Posterior vena cava (tissue), 2 donors: ENCODE measurements at regions not wholly inside any gene's neighbourhood (a gene's known extent, or its start where the extent isn't known, plus 50 kb on each side); places are given as distances from the start of the nearest gene placed in this dataset.

Source experiments
- DNase-seq: peaks from one replicate; pipeline ENCODE4 v3.0.0-alpha.2; 2020; ENCODE audit warnings: low spot score
- intact Hi-C, 2 donors: fragments of 100-400 bp; cut with DNase I; formaldehyde crosslinking; loops; one replicate each; pipeline versions ENCODE4 v1.14.1 to v1.14.2; 2022 to 2023
- donor health status: DM: yes; HTN: yes; CAD: no.
- donor health status: DM: yes; HTN: yes; CAD: no.

- DNase-seq: no peak
Observed at GRCh38 chr1:244183037-244183436, 132.0 kb downstream of the ZBTB18 start.

GRCh38 chr1:244186372-244186771 lies 135.3 kb downstream of the ZBTB18 start:
- no peak for DNase-seq
- intact Hi-C loops: no loop called here

More at GRCh38 chr1:244183037-244183436, 132.0 kb downstream of the ZBTB18 start:
- intact Hi-C loops: no loop called here

- intact Hi-C loops: no loop called here
- DNase-seq: no peak
Observed at GRCh38 chr1:244187310-244187709, 136.2 kb downstream of the ZBTB18 start.

GRCh38 chr1:244191581-244191980 lies 140.5 kb downstream of the ZBTB18 start:
- intact Hi-C loops: no loop called here
- no peak for DNase-seq

GRCh38 chr1:244192325-244192724 lies 141.2 kb downstream of the ZBTB18 start:
- no peak for DNase-seq
- intact Hi-C loops: no loop called here

GRCh38 chr1:244196571-244197285 lies 145.6 kb downstream of the ZBTB18 start:
- DNase-seq: no peak
- intact Hi-C loops: no loop called here

- intact Hi-C loops: no loop called here
- no peak for DNase-seq
Observed at GRCh38 chr1:244197851-244198375, 146.8 kb downstream of the ZBTB18 start.

GRCh38 chr1:244199902-244200301 lies 148.8 kb downstream of the ZBTB18 start:
- DNase-seq: no peak
- intact Hi-C loops: loop anchor here in 1 of 2 donors (5.0 kb wide), 1 partner anchor 402 kb away; no protein-coding TSS in a partner anchor

GRCh38 chr1:244200596-244200995 lies 149.5 kb downstream of the ZBTB18 start:
- intact Hi-C loops: loop anchor here in 1 of 2 donors (5.0 kb wide), 1 partner anchor 402 kb away; no protein-coding TSS in a partner anchor
- no peak for DNase-seq

- intact Hi-C loops: loop anchor here in 1 of 2 donors (5.0 kb wide), 1 partner anchor 401 kb away; no protein-coding TSS in a partner anchor
Observed at GRCh38 chr1:244201750-244202149, 150.7 kb downstream of the ZBTB18 start.

GRCh38 chr1:244204004-244204403 lies 152.9 kb downstream of the ZBTB18 start:
- intact Hi-C loops: loop anchor here in 1 of 2 donors (5.0 kb wide), 1 partner anchor 398 kb away; no protein-coding TSS in a partner anchor
- no peak for DNase-seq

More at GRCh38 chr1:244201750-244202149, 150.7 kb downstream of the ZBTB18 start:
- DNase-seq: no peak

- DNase-seq: no peak
- intact Hi-C loops: no loop called here
Observed at GRCh38 chr1:244205171-244205570, 154.1 kb downstream of the ZBTB18 start.

GRCh38 chr1:244205906-244206305 lies 154.8 kb downstream of the ZBTB18 start:
- intact Hi-C loops: no loop called here
- DNase-seq: no peak

- DNase-seq: no peak
- intact Hi-C loops: no loop called here
Observed at GRCh38 chr1:244207042-244207934, 156.2 kb downstream of the ZBTB18 start.

- no peak for DNase-seq
Observed at GRCh38 chr1:244207935-244208244, 156.8 kb downstream of the ZBTB18 start.

GRCh38 chr1:244209955-244210354 lies 158.9 kb downstream of the ZBTB18 start:
- no peak for DNase-seq
- intact Hi-C loops: no loop called here

More at GRCh38 chr1:244207935-244208244, 156.8 kb downstream of the ZBTB18 start:
- intact Hi-C loops: no loop called here

GRCh38 chr1:244210884-244211558 lies 159.9 kb downstream of the ZBTB18 start:
- DNase-seq: no peak

GRCh38 chr1:244211559-244211944 lies 160.5 kb downstream of the ZBTB18 start:
- no peak for DNase-seq
- intact Hi-C loops: no loop called here

More at GRCh38 chr1:244210884-244211558, 159.9 kb downstream of the ZBTB18 start:
- intact Hi-C loops: no loop called here

- DNase-seq: no peak
- intact Hi-C loops: no loop called here
Observed at GRCh38 chr1:244212219-244212618, 161.1 kb downstream of the ZBTB18 start.
